Uterus (tissue), 2 donors: ENCODE measurements at regions not wholly inside any gene's neighbourhood (a gene's known extent, or its start where the extent isn't known, plus 50 kb on each side); places are given as distances from the start of the nearest gene placed in this dataset.

Experiments
- POLR2A ChIP-seq, 2 donors: fragments of 450-650 bp; IDR thresholded peaks; one replicate each; pipeline ENCODE4 v1.6.1; 2016; ENCODE audit warnings: antibody characterized with exemption in 2 of 2, mild to moderate bottlenecking in 1 of 2, moderate library complexity in 1 of 2
- TF ChIP-seq, protein P1 (sequence below), 4 experiments: fragments of 200-600 bp in 2 of 4; fragments of 450-650 bp in 2 of 4; sonication (generic) in 2 of 4; IDR thresholded peaks; one replicate each; pipeline ENCODE4 v1.5.1; 2016 to 2019; ENCODE audit warnings: antibody characterized with exemption in 4 of 4, mild to moderate bottlenecking in 2 of 4, moderate library complexity in 1 of 4

GRCh38 chr2:192459422-192459821 lies 264.7 kb upstream of the TMEFF2 start:
- TF ChIP-seq, protein P1, sequence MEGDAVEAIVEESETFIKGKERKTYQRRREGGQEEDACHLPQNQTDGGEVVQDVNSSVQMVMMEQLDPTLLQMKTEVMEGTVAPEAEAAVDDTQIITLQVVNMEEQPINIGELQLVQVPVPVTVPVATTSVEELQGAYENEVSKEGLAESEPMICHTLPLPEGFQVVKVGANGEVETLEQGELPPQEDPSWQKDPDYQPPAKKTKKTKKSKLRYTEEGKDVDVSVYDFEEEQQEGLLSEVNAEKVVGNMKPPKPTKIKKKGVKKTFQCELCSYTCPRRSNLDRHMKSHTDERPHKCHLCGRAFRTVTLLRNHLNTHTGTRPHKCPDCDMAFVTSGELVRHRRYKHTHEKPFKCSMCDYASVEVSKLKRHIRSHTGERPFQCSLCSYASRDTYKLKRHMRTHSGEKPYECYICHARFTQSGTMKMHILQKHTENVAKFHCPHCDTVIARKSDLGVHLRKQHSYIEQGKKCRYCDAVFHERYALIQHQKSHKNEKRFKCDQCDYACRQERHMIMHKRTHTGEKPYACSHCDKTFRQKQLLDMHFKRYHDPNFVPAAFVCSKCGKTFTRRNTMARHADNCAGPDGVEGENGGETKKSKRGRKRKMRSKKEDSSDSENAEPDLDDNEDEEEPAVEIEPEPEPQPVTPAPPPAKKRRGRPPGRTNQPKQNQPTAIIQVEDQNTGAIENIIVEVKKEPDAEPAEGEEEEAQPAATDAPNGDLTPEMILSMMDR (IDR thresholded peaks at IDR 0.05), result no peak
- TF ChIP-seq POLR2A (IDR thresholded peaks at IDR 0.05), result no peak
